D721Med (cell line): ENCODE measurements at regions not wholly inside any gene's neighbourhood (a gene's known extent, or its start where the extent isn't known, plus 50 kb on each side); places are given as distances from the start of the nearest gene placed in this dataset.
A peak's percentile ranks its signal among the peaks of the same experiment; 100 is the strongest.

ENCODE experiments used
- DNase-seq: peaks from one replicate; pipeline ENCODE4 v3.0.0; 2011; ENCODE audit warnings: low spot score; ENCODE audit not compliant: insufficient read length
- FAIRE-seq: peaks from 2 replicates; lab custom pipeline; 2011; peaks lifted over from hg19 to GRCh38; lab: Jason Lieb, UNC
- CTCF ChIP-seq: IDR thresholded peaks from 2 replicates; pipeline ENCODE4 v1.5.1; 2012; ENCODE audit warnings: mild to moderate bottlenecking, control low read depth; ENCODE audit not compliant: insufficient read depth; ENCODE audit errors: missing control alignments

GRCh38 chr9:108786901-108787689 lies 68.7 kb downstream of the ACTL7B start:
- FAIRE-seq (peak; percentile 44), DNase-seq (peak; percentile 41)
- no peak for TF ChIP-seq CTCF

GRCh38 chr9:108786322-108786721 lies 69.5 kb downstream of the ACTL7B start:
- FAIRE-seq (no peak), DNase-seq (no peak)
- TF ChIP-seq CTCF = no peak

GRCh38 chr9:108784998-108785397 lies 70.8 kb downstream of the ACTL7B start:
- DNase-seq (no peak), FAIRE-seq (no peak)
- no peak for TF ChIP-seq CTCF

- no peak for FAIRE-seq
- TF ChIP-seq CTCF = no peak
- DNase-seq = no peak
Measured at GRCh38 chr9:108783731-108784495, 71.9 kb downstream of the ACTL7B start.

- FAIRE-seq (no peak), DNase-seq (no peak)
Measured at GRCh38 chr9:108783326-108783725, 72.5 kb downstream of the ACTL7B start.

GRCh38 chr9:108780942-108781734 lies 74.6 kb downstream of the ACTL7B start:
- no peak for TF ChIP-seq CTCF
- DNase-seq = no peak
- FAIRE-seq = no peak

More at GRCh38 chr9:108783326-108783725, 72.5 kb downstream of the ACTL7B start:
- TF ChIP-seq CTCF = no peak
